NCI-H2171 treated with DMSO at 0.1 percent for 48 hours (cell line): ENCODE measurements at regions not wholly inside any gene's neighbourhood (a gene's known extent, or its start where the extent isn't known, plus 50 kb on each side); places are given as distances from the start of the nearest gene placed in this dataset.

Experiments used
- DNase-seq: peaks from one replicate; lab custom pipeline; 2025; lab: John Stamatoyannopoulos, UW

GRCh38 chr5:8473016-8473415 lies 604.1 kb downstream of the MTRR start:
- DNase-seq, result no peak

GRCh38 chr5:8473827-8474568 lies 605.0 kb downstream of the MTRR start:
- DNase-seq, result no peak

GRCh38 chr5:8474569-8474930 lies 605.6 kb downstream of the MTRR start:
- DNase-seq, result no peak

GRCh38 chr5:8478326-8478725 lies 609.4 kb downstream of the MTRR start:
- DNase-seq, result no peak

- no peak for DNase-seq
Observed at GRCh38 chr5:8481007-8481406, 612.1 kb downstream of the MTRR start.

GRCh38 chr5:8491254-8491653 lies 622.3 kb downstream of the MTRR start:
- no peak for DNase-seq

- peak; percentile 59 for DNase-seq
Observed at GRCh38 chr5:8493176-8493575, 624.2 kb downstream of the MTRR start.

GRCh38 chr5:8500426-8500825 lies 631.5 kb downstream of the MTRR start:
- no peak for DNase-seq

- DNase-seq, result no peak
Observed at GRCh38 chr5:8505196-8505595, 636.2 kb downstream of the MTRR start.

- no peak for DNase-seq
Observed at GRCh38 chr5:8508231-8508630, 639.3 kb downstream of the MTRR start.

- no peak for DNase-seq
Observed at GRCh38 chr5:8516356-8516755, 647.4 kb downstream of the MTRR start.

- DNase-seq, result no peak
Observed at GRCh38 chr5:8517456-8517855, 648.5 kb downstream of the MTRR start.

GRCh38 chr5:8520917-8521316 lies 652.0 kb downstream of the MTRR start:
- no peak for DNase-seq

GRCh38 chr5:8521991-8522390 lies 653.0 kb downstream of the MTRR start:
- DNase-seq, result no peak

GRCh38 chr5:8522646-8523045 lies 653.7 kb downstream of the MTRR start:
- DNase-seq, result peak; percentile 39

GRCh38 chr5:8523501-8523900 lies 654.6 kb downstream of the MTRR start:
- DNase-seq, result no peak

- DNase-seq, result no peak
Observed at GRCh38 chr5:8525819-8526218, 656.9 kb downstream of the MTRR start.

GRCh38 chr5:8528106-8528505 lies 659.2 kb downstream of the MTRR start:
- DNase-seq, result no peak

- peak; percentile 58 for DNase-seq
Observed at GRCh38 chr5:8538821-8539220, 669.9 kb downstream of the MTRR start.

GRCh38 chr5:8540317-8540716 lies 671.4 kb downstream of the MTRR start:
- no peak for DNase-seq

GRCh38 chr5:8550921-8551320 lies 682.0 kb downstream of the MTRR start:
- DNase-seq, result no peak

- DNase-seq, result no peak
Observed at GRCh38 chr5:8553364-8553763, 684.4 kb downstream of the MTRR start.

GRCh38 chr5:8557728-8558127 lies 688.8 kb downstream of the MTRR start:
- no peak for DNase-seq

- no peak for DNase-seq
Observed at GRCh38 chr5:8560776-8561175, 691.8 kb downstream of the MTRR start.
